GM19467 (cell line): ENCODE measurements at regions not wholly inside any gene's neighbourhood (a gene's known extent, or its start where the extent isn't known, plus 50 kb on each side); places are given as distances from the start of the nearest gene placed in this dataset.

Experiments
- ATAC-seq: cut with Tn5 transposase; IDR thresholded peaks from one replicate; pipeline ENCODE4 v1.9.1; 2021; ENCODE audit warnings: mild to moderate bottlenecking, moderate library complexity; ENCODE audit not compliant: unreplicated experiment

DNA sequence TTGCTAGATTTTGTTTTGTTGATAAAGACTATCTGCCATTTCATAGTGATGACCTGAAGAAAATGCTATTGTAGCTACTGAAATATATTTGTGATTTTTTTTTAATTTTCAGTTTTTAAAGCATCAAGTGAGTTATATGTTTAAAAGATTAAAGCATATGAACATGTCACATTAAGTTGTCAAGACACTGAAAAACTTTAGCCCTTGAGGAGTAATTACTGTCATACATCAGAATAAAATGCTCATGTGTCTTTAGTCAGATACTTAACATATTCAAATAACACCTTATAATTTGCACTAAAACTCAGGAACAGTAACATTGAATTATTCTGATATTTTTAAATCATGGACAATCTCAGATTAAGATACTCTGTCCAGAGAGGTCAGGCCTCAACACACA is 108.1 kb upstream of the ATXN7L3B start:
- ATAC-seq: no peak

DNA sequence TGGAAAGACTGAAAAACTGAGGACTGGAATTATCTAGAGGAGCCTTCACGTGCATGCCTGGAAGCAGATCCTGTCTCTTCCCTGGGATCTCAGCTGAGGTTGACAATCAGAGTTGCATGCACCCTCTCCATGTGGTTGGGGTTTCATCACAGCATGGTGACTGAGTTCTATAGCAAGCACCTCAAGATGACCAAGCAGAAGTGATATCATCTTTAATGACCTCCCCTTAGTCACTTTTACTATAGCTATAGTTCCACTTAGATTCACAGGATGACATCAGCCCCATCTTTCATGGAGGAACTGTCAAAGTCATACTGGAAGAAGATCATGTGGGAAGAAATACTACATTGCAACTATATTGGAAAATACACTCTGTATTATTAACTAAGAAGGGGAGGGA is 105.8 kb upstream of the ATXN7L3B start:
- no peak for ATAC-seq

- no peak for ATAC-seq
Measured at GRCh38 chr12:74440469-74440868, 97.2 kb upstream of the ATXN7L3B start.

GRCh38 chr12:74441872-74442271 is 95.8 kb upstream of the ATXN7L3B start:
- no peak for ATAC-seq

DNA sequence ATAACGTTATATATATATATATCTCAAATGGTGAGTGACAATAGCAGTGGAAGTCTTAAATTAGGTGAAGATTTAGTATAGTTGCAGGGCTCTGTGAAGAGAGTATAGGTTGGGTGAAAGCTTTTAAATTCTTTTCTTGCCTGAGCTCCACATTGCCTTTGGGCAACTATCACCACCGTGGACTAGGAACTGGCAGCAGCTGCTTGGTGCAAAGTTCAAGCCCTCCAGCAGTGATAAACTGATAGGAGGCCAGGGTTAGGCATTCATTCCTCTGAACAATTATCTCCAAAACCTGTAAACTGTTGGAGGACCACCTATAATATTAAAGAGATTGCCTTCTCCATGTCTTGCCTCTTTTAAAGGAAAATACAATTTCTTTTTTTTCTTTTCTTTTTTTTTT is 91.2 kb upstream of the ATXN7L3B start:
- ATAC-seq: no peak

DNA sequence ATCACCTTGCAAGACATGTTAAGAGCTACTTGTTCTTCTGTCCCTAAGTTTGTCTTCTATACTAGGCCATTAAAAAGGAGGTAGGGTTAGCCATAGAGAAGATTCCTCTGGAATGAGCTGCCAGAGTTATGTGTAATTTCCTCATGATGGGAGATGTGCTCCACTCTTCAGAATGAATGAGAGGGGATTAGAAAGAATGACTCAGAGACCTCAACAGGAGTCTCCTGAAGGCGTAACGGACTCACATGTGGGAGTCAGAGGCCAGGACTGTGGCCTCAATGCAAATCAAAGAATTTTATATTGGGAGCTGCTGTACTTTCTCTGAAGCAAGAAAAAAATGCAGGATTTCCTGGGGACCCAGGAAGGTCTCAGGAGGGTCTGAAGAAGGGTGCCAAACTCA is 87.8 kb upstream of the ATXN7L3B start:
- ATAC-seq: no peak

DNA sequence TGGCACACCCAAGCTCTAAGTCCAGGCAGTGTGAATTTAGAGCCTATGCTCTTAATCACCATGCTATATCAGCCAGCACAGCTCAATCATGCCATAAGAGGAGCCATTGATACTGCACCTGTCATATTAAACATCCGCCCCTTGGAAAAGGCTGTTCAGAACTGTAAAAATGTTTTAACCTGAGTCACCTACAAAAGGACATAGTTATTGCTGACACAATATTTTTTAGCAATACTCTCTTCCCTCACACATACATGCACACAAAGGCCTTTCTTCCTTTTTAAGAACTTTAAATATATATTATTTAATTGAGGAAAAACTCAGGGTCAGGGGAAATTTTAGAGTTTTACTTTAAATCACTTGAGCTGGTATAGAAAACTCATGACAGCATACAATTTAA is 83.5 kb upstream of the ATXN7L3B start:
- no peak for ATAC-seq

DNA sequence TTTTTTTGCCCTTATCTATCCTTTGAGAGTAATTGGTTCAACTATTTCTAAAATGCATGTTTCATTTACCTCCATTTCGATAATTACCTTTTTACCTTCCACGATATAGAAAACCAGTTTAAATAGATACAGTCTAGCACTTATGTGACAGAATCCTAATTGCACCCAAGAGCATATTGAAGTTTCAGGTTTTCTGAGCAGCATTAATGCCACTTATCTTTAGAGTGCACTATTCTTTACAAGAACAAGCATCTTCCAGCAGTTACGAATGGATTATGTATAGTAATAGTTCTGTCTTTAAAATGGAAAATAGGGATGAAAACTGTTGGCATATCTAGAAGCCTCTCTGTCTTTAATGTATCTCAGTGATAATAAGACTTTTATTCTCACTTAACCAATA is 82.2 kb upstream of the ATXN7L3B start:
- no peak for ATAC-seq

GRCh38 chr12:74456431-74456830 is 81.2 kb upstream of the ATXN7L3B start:
- ATAC-seq: no peak

- no peak for ATAC-seq
Measured at GRCh38 chr12:74468401-74468800, 69.2 kb upstream of the ATXN7L3B start.

DNA sequence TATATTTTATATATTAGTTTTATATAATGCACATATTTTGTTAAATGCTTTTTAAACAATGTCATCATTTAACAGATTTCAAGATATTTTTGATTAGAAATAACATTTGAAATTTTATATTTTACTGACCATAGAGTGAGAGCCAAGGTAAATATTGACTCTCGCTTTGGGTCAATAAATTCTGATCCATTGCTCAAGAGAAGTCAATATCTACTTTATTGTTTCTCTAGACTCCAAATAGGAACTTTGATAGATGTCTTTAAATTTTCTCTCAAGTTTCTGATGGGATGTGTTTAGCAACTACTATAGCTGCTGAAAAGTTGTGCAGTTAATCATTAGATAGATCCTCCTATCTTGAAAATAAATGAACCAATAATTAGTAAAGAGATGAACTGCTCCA is 61.4 kb upstream of the ATXN7L3B start:
- no peak for ATAC-seq

- no peak for ATAC-seq
Measured at GRCh38 chr12:74481078-74481477, 56.6 kb upstream of the ATXN7L3B start.

- no peak for ATAC-seq
Measured at GRCh38 chr12:74482115-74482514, 55.5 kb upstream of the ATXN7L3B start.

GRCh38 chr12:74483057-74483456 is 54.6 kb upstream of the ATXN7L3B start:
- ATAC-seq: no peak
